H1 (cell line): ENCODE measurements at regions not wholly inside any gene's neighbourhood (a gene's known extent, or its start where the extent isn't known, plus 50 kb on each side); places are given as distances from the start of the nearest gene placed in this dataset.

ENCODE experiments used
- CTCF ChIA-PET: fragments of 300-600 bp; sonication (Branson Sonifier 250); formaldehyde crosslinking; loops from one replicate; lab custom pipeline; 2021; ENCODE audit not compliant: partially characterized antibody; lab: Charles Lee
- POLR2A ChIA-PET: fragments of 300-600 bp; sonication (Branson Sonifier 250); formaldehyde crosslinking; loops from one replicate; lab custom pipeline; 2021; ENCODE audit warnings: inconsistent platforms; ENCODE audit not compliant: partially characterized antibody; lab: Charles Lee
- DNase-seq, 2 experiments: peaks; one replicate each; pipeline versions ENCODE4 v3.0.0 to v3.0.0-alpha.2; 2010 to 2022; ENCODE audit warnings: low spot score in 2 of 2, low read depth in 1 of 2, mixed read lengths in 1 of 2
- FAIRE-seq: peaks from 2 replicates; lab custom pipeline; 2011; peaks lifted over from hg19 to GRCh38; lab: Jason Lieb, UNC
- H2AFZ ChIP-seq: 2 replicates; pipeline ENCODE4 v1.8.1; 2012; ENCODE audit warnings: low read length, inconsistent platforms
- H2AK5ac ChIP-seq: 2 replicates; pipeline ENCODE4 v1.6.1; 2013; ENCODE audit warnings: low read depth, low read length
- H2BK120ac ChIP-seq: replicated peaks from 2 replicates; pipeline ENCODE3; 2013; ENCODE audit warnings: low read depth, low read length, inconsistent platforms
- H2BK12ac ChIP-seq: 2 replicates; pipeline ENCODE4 v1.6.1; 2013; ENCODE audit warnings: low read depth, low read length
- H2BK15ac ChIP-seq: 2 replicates; pipeline ENCODE4 v1.6.1; 2013; ENCODE audit warnings: low read length
- H2BK20ac ChIP-seq: 2 replicates; pipeline ENCODE4 v1.6.1; 2013; ENCODE audit warnings: low read length
- H2BK5ac ChIP-seq: 2 replicates; pipeline ENCODE4 v1.6.1; 2013; ENCODE audit warnings: low read depth, low read length
- H3K14ac ChIP-seq: 2 replicates; pipeline ENCODE4 v1.6.1; 2013; ENCODE audit warnings: inconsistent platforms; ENCODE audit not compliant: insufficient read length
- H3K18ac ChIP-seq: 2 replicates; pipeline ENCODE4 v1.6.1; 2013; ENCODE audit warnings: low read length; ENCODE audit errors: extremely low read depth
- H3K23ac ChIP-seq: 2 replicates; pipeline ENCODE4 v1.6.1; 2013; ENCODE audit warnings: inconsistent platforms; ENCODE audit not compliant: insufficient read length
- H3K23me2 ChIP-seq: 2 replicates; pipeline ENCODE4 v1.6.1; 2013; ENCODE audit warnings: low read depth, low read length
- H3K27ac ChIP-seq: 2 replicates; pipeline ENCODE4 v1.6.1; 2011; ENCODE audit warnings: low read depth, low read length, inconsistent platforms
- H3K27me3 ChIP-seq, 4 experiments: replicated peaks in 1 of 4; 1 replicate in 1 of 4; 2 replicates in 3 of 4; pipeline versions ENCODE4 v1.6.1 to v1.8.1; 2011 to 2013; ENCODE audit warnings: low read length in 3 of 4, mild to moderate bottlenecking in 3 of 4, inconsistent platforms in 2 of 4, mixed read lengths in 2 of 4, moderate library complexity in 1 of 4; ENCODE audit not compliant: control insufficient read depth in 3 of 4, insufficient read depth in 3 of 4; ENCODE audit errors: extremely low read depth in 1 of 4
- H3K36me3 ChIP-seq, 4 experiments: 2 replicates each; pipeline versions ENCODE4 v1.6.1 to v1.8.1; 2011 to 2013; ENCODE audit warnings: mild to moderate bottlenecking in 4 of 4, low read length in 3 of 4, moderate library complexity in 2 of 4, control low read depth in 1 of 4, inconsistent platforms in 1 of 4; ENCODE audit not compliant: insufficient read depth in 4 of 4, control insufficient read depth in 2 of 4
- H3K4ac ChIP-seq: replicated peaks from 2 replicates; pipeline ENCODE3; 2013; ENCODE audit warnings: low read length, low read depth, mixed read lengths, inconsistent platforms; ENCODE audit not compliant: insufficient read length
- H3K4me1 ChIP-seq, 4 experiments: replicated peaks in 1 of 4; 1 replicate in 1 of 4; 2 replicates in 3 of 4; pipeline versions ENCODE4 v1.6.1 to v1.8.1; 2011 to 2013; ENCODE audit warnings: low read length in 3 of 4, inconsistent platforms in 2 of 4, mixed read lengths in 1 of 4; ENCODE audit not compliant: insufficient read depth in 4 of 4, control insufficient read depth in 3 of 4
- H3K4me2 ChIP-seq, 2 experiments: 2 replicates each; pipeline versions ENCODE4 v1.6.1 to v1.8.1; 2011 to 2013; ENCODE audit warnings: low read depth in 2 of 2, low read length in 2 of 2, control low read depth in 1 of 2, inconsistent platforms in 1 of 2, mild to moderate bottlenecking in 1 of 2; ENCODE audit not compliant: insufficient read depth in 1 of 2
- H3K4me3 ChIP-seq, 4 experiments: fragments of 200-600, 300-600 bp in 1 of 4; sonication (generic), shearing (Covaris generic), sonication (Bioruptor Twin) in 1 of 4; 2 replicates each; pipeline versions ENCODE4 v1.5.1 to v1.8.1; 2011 to 2016; ENCODE audit warnings: low read length in 4 of 4, low read depth in 3 of 4, control low read depth in 2 of 4, inconsistent platforms in 2 of 4, mild to moderate bottlenecking in 2 of 4, mixed read lengths in 1 of 4, moderate library complexity in 1 of 4; ENCODE audit not compliant: insufficient read depth in 2 of 4; ENCODE audit errors: extremely low read depth in 1 of 4
- H3K56ac ChIP-seq: replicated peaks from 2 replicates; pipeline ENCODE3; 2013; ENCODE audit warnings: low read depth, mild to moderate bottlenecking, mixed read lengths, low read length, inconsistent platforms; ENCODE audit not compliant: insufficient read length
- H3K79me1 ChIP-seq: 2 replicates; pipeline ENCODE4 v1.6.1; 2013; ENCODE audit warnings: low read depth, low read length, control low read depth
- H3K79me2 ChIP-seq, 2 experiments: 2 replicates each; pipeline versions ENCODE4 v1.6.1 to v1.8.1; 2012 to 2013; ENCODE audit warnings: low read length in 2 of 2, mild to moderate bottlenecking in 2 of 2, inconsistent platforms in 1 of 2; ENCODE audit not compliant: insufficient read depth in 2 of 2, control insufficient read depth in 1 of 2
- H3K9ac ChIP-seq, 4 experiments: replicated peaks in 1 of 4; 1 replicate in 1 of 4; 2 replicates in 3 of 4; pipeline versions ENCODE4 v1.6.1 to v1.8.1; 2011 to 2013; ENCODE audit warnings: low read depth in 3 of 4, low read length in 3 of 4, control low read depth in 2 of 4, mild to moderate bottlenecking in 2 of 4, moderate library complexity in 2 of 4, inconsistent platforms in 1 of 4; ENCODE audit errors: extremely low read depth in 1 of 4
- H3K9me3 ChIP-seq, 2 experiments: 2 replicates each; pipeline versions ENCODE4 v1.6.1 to v1.8.1; 2012 to 2013; ENCODE audit warnings: mild to moderate bottlenecking in 2 of 2, moderate library complexity in 2 of 2, control low read depth in 1 of 2, inconsistent platforms in 1 of 2, low read depth in 1 of 2, low read length in 1 of 2, mixed read lengths in 1 of 2; ENCODE audit not compliant: insufficient read depth in 2 of 2
- H4K20me1 ChIP-seq, 2 experiments: replicated peaks in 1 of 2; 2 replicates each; pipeline versions ENCODE3 to v1.8.1; 2011 to 2013; ENCODE audit warnings: inconsistent platforms in 2 of 2, low read length in 2 of 2, mild to moderate bottlenecking in 1 of 2; ENCODE audit not compliant: insufficient read depth in 2 of 2, control insufficient read depth in 1 of 2
- H4K5ac ChIP-seq: 2 replicates; pipeline ENCODE4 v1.6.1; 2013; ENCODE audit warnings: low read length, low read depth, mixed read lengths, inconsistent platforms; ENCODE audit not compliant: insufficient read length
- H4K8ac ChIP-seq: 2 replicates; pipeline ENCODE4 v1.8.0; 2013; ENCODE audit warnings: mild to moderate bottlenecking, moderate library complexity, low read length, inconsistent platforms; ENCODE audit not compliant: insufficient read depth; ENCODE audit errors: extremely low read depth
- H4K91ac ChIP-seq: replicated peaks from 2 replicates; pipeline ENCODE3; 2013; ENCODE audit warnings: low read length, mixed read lengths, inconsistent platforms; ENCODE audit not compliant: insufficient read length
- CREB1 ChIP-seq: IDR thresholded peaks from 2 replicates; pipeline ENCODE4 v1.6.1; 2012; ENCODE audit warnings: inconsistent platforms
- NRF1 ChIP-seq: IDR thresholded peaks from 2 replicates; pipeline ENCODE4 v1.6.1; 2011; ENCODE audit warnings: mild to moderate bottlenecking, low read depth, low read length, improper control_type of control experiment

DNA sequence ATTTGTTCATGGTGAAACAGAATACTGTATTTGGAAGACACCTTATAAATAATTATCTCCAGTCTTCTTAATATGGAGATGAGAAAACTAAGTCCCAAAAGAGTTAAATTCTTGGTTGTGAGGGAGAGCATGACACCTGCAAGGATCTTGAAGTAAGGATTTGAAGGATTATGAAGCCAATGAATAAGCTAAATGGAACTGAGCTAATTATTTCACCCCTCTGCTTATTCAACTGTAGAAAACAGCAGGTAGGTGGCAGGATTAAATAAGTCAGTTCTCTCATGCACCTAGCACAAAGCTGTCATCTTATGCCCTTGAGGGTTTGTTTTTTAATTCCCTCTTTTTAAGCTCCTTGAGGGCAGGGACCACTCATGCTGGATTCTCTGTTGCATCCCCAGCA is 457.3 kb downstream of the ETS1 start:
- Histone ChIP-seq H3K4me2 (no peak overlapping the region), H2BK5ac (no peak overlapping the region), H3K4me1 (0 out of 7 replicates have a peak, but pooled peaks cover 0 to 3% (median 1%) of the 10 kb centered on the region in 4 experiments), H2BK12ac (no peak overlapping the region), H2BK20ac (no peak overlapping the region), H3K4me3 (no peak overlapping the region), H2AK5ac (no peak overlapping the region), H4K8ac (no peak overlapping the region), H2BK120ac (no peak overlapping the region), H3K14ac (no peak overlapping the region), H4K5ac (no peak overlapping the region), H2BK15ac (no peak overlapping the region), H3K18ac (no peak overlapping the region), H4K20me1 (no peaks in the 10 kb centered on the region), H3K27ac (no peak overlapping the region), H3K79me2 (no peaks in the 10 kb centered on the region), H3K56ac (no peak overlapping the region), H3K23me2 (no peaks in the 10 kb centered on the region), H3K9me3 (no peaks in the 10 kb centered on the region), H3K36me3 (no peaks in the 10 kb centered on the region), H2AFZ (no peak overlapping the region), H3K23ac (no peak overlapping the region), H3K79me1 (no peaks in the 10 kb centered on the region), H3K4ac (no peak overlapping the region), H4K91ac (no peak overlapping the region), H3K27me3 (no peaks in the 10 kb centered on the region), H3K9ac (no peak overlapping the region)
- ChIA-PET POLR2A (no interaction called here), CTCF (interaction anchor here (0.9 to 3.3 kb wide), 3 partner anchors 28 to 827 kb away, joined by 3 to 20 read pairs (median 3); no protein-coding TSS in a partner anchor)
- no peak for TF ChIP-seq NRF1
- no peak for TF ChIP-seq CREB1
- no peak for DNase-seq
- FAIRE-seq, result no peak
